ENCODE measurements at regions not wholly inside any gene's neighbourhood (a gene's known extent, or its start where the extent isn't known, plus 50 kb on each side); places are given as distances from the start of the nearest gene placed in this dataset.

DNA sequence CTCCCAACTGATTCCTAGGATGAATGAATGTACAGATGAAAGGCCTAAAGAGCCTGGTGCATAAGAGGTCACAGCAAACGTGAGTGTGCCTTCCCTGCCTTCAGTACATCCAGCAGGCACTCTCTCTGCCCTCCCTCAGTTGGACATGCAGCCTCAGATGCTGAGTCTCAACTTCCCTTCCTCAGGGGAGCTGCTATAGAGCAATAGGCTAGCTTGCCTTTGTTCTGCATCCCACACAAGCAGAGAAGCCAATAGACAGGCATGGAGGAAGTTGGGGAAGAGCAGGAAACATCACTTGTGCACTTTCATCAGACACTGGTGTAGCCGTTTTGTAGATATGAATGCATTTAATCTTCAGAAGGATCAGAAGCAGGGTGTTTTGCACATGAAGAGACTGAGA, 147.5 kb upstream of the THBS1 start:
- Mint-ChIP-seq H3K27me3 (ENCODE audit: low read depth, poor library complexity) (peaks cover 3% of the 10 kb centered on the region), H3K36me3 (ENCODE audit: low read depth) (no peaks in the 10 kb centered on the region), H3K9me3 (peaks cover 3% of the 10 kb centered on the region), H3K4me1 (peaks cover 75% of the 10 kb centered on the region), H3K27ac (peak overlapping the region; percentile 96), H3K4me3 (no peak overlapping the region)
- no peak for TF ChIP-seq CTCF (IDR thresholded peaks at IDR 0.05)
- DNase-seq, result no peak

DNA sequence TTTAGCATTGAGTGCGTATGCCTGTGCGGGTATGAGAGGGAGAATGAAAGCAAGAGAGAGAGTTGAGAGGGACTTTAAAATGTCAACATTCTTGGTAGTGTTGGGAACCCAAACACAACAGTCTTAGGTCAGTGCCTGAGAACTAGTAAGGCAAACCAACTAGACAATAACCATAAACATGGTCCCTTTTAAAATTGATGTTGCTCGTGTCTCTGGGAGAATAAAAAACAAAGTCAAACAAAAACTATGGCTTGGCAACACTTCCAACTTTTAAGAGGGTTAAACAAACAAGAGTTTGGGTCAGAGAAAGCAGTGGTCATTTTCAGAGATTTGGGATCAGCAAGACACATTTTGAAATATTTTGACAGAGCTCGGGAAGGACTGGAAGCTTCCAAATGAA, 146.7 kb upstream of the THBS1 start:
- Mint-ChIP-seq H3K27ac (peak overlapping the region; percentile 96), H3K9me3 (peaks cover 3% of the 10 kb centered on the region), H3K4me1 (peaks cover 83% of the 10 kb centered on the region), H3K4me3 (peak overlapping the region; percentile 16), H3K36me3 (ENCODE audit: low read depth) (no peaks in the 10 kb centered on the region), H3K27me3 (ENCODE audit: low read depth, poor library complexity) (peaks cover 3% of the 10 kb centered on the region)
- DNase-seq, result no peak
- TF ChIP-seq CTCF (IDR thresholded peaks at IDR 0.05), result no peak

DNA sequence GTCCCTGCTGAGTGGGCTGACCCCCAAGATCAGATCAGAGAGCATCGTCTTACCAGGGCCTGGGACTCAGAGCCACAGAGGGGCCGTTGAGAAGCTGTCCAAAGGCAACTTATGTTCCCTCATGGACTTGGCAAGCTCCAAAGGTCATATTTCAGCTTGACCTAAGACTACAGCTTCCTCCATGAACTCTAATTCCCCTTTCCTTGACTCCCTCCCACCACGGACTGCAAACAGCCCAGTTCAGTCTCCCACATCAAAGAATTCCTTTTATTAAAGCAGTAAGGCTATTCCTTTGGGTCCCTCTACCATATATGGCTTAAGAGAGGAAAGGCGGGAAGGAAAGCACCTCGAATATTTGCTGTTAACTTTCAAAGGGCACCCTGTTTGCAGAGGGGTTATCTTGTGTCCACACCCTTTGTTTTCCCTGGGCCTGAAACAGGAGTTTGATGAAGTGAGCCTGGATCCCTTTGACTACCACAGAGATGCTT, 146.1 kb upstream of the THBS1 start:
- no peak for TF ChIP-seq CTCF (IDR thresholded peaks at IDR 0.05)
- H3K9me3 Mint-ChIP-seq, result peaks cover 3% of the 10 kb centered on the region
- peak overlapping the region; percentile 96 for H3K27ac Mint-ChIP-seq
- H3K4me3 Mint-ChIP-seq, result peak overlapping the region; percentile 8
- no peaks in the 10 kb centered on the region for H3K36me3 Mint-ChIP-seq (ENCODE audit: low read depth)
- H3K4me1 Mint-ChIP-seq, result peaks cover 82% of the 10 kb centered on the region
- peak; percentile 43 for DNase-seq
- peaks cover 3% of the 10 kb centered on the region for H3K27me3 Mint-ChIP-seq (ENCODE audit: low read depth, poor library complexity)

- H3K4me1 Mint-ChIP-seq, result peaks cover 78% of the 10 kb centered on the region
- no peak overlapping the region for H3K27ac Mint-ChIP-seq
- H3K27me3 Mint-ChIP-seq (ENCODE audit: low read depth, poor library complexity), result peaks cover 4% of the 10 kb centered on the region
- peaks cover 3% of the 10 kb centered on the region for H3K9me3 Mint-ChIP-seq
- TF ChIP-seq CTCF (IDR thresholded peaks at IDR 0.05), result no peak
- no peak for DNase-seq
- no peaks in the 10 kb centered on the region for H3K36me3 Mint-ChIP-seq (ENCODE audit: low read depth)
- no peak overlapping the region for H3K4me3 Mint-ChIP-seq
Measured at GRCh38 chr15:39435244-39435643, 145.6 kb upstream of the THBS1 start.

- TF ChIP-seq CTCF (IDR thresholded peaks at IDR 0.05), result no peak
- peaks cover 60% of the 10 kb centered on the region for H3K4me1 Mint-ChIP-seq
- DNase-seq, result no peak
- H3K9me3 Mint-ChIP-seq, result peaks cover 3% of the 10 kb centered on the region
- H3K27me3 Mint-ChIP-seq (ENCODE audit: low read depth, poor library complexity), result peaks cover 13% of the 10 kb centered on the region
- H3K4me3 Mint-ChIP-seq, result no peak overlapping the region
- H3K36me3 Mint-ChIP-seq (ENCODE audit: low read depth), result no peaks in the 10 kb centered on the region
- no peak overlapping the region for H3K27ac Mint-ChIP-seq
Measured at GRCh38 chr15:39438260-39438659, 142.6 kb upstream of the THBS1 start.

- peaks cover 13% of the 10 kb centered on the region for H3K27me3 Mint-ChIP-seq (ENCODE audit: low read depth, poor library complexity)
- DNase-seq, result no peak
- peak overlapping the region; percentile 4 for H3K27ac Mint-ChIP-seq
- H3K36me3 Mint-ChIP-seq (ENCODE audit: low read depth), result no peaks in the 10 kb centered on the region
- no peak for TF ChIP-seq CTCF (IDR thresholded peaks at IDR 0.05)
- peaks cover 52% of the 10 kb centered on the region for H3K4me1 Mint-ChIP-seq
- H3K9me3 Mint-ChIP-seq, result peaks cover 3% of the 10 kb centered on the region
- H3K4me3 Mint-ChIP-seq, result no peak overlapping the region
Measured at GRCh38 chr15:39438799-39439592, 141.9 kb upstream of the THBS1 start.

Data from nephron progenitor cell (in vitro differentiated cells).